Coronary artery (tissue), 2 donors: ENCODE measurements at regions not wholly inside any gene's neighbourhood (a gene's known extent, or its start where the extent isn't known, plus 50 kb on each side); places are given as distances from the start of the nearest gene placed in this dataset.
"Not testable (repeated sequence)": the region's sequence is repeated elsewhere in the genome, so short reads cannot be mapped to it uniquely, and the experiment has no call there.

Experiments used
- DNase-seq: peaks from one replicate; pipeline ENCODE4 v3.0.0-alpha.2; 2017; ENCODE audit warnings: low spot score
- H3K27ac ChIP-seq, 2 donors: fragments of 200-600 bp; sonication (generic); one replicate each; pipeline ENCODE4 v1.5.1; 2016 to 2019
- H3K4me3 ChIP-seq: fragments of 200-600 bp; sonication (generic); 2 replicates; pipeline ENCODE4 v1.5.1; 2016; ENCODE audit warnings: mild to moderate bottlenecking, moderate library complexity
- CTCF ChIP-seq: fragments of 200-600 bp; sonication (generic); IDR thresholded peaks from one replicate; pipeline ENCODE4 v1.5.1; 2019; ENCODE audit warnings: antibody characterized with exemption

- no peak overlapping the region for H3K27ac ChIP-seq
- no peak overlapping the region for H3K4me3 ChIP-seq
- DNase-seq = no peak
- no peak for TF ChIP-seq CTCF
These were observed 389.2 kb upstream of the TENM3 start for GRCh38 chr4:181853881-181854511.

DNA sequence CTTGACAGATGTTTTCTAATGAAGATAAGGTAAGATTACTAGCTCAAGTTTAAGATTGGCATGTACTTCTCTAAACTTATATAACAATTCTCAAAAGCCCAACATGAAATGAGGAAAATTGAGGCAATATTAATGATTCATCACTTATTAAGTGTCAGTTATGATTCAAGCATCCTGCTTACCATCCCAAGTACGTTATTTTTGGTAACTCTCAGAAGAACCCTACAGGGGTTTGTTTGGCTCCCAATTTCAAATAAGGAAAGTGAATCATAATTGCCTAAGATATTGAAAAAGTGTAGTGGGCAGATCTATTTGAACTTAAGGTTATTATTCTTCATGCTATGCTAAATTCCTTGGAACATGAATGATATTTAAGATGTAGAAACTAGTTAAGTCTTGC is 387.9 kb upstream of the TENM3 start:
- no peak overlapping the region for H3K27ac ChIP-seq
- TF ChIP-seq CTCF = no peak
- DNase-seq = no peak

DNA sequence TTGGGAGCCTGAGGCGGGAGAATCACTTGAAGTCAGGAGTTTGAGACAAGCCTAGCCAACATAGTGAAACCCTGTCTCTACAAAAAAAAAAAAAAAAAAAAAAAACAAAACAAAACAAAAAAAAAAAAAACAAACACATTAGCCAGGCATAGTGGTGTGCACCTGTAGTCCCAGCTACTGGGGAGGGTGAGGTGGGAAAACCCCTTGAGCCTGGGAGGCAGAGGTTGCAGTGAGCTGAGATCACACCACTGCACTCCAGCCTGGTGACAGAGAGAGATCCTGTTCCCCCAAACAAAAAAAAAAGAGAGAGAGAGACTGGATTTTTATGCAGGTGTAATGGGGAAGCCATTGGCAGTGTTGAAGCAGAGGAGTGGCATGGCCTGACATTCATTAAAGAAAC is 385.7 kb upstream of the TENM3 start:
- DNase-seq, H3K27ac ChIP-seq, H3K4me3 ChIP-seq: not testable (repeated sequence)

More for the DNA sequence above, 387.9 kb upstream of the TENM3 start:
- H3K4me3 ChIP-seq = no peak overlapping the region

GRCh38 chr4:181858741-181859140 is 384.5 kb upstream of the TENM3 start:
- no peak overlapping the region for H3K27ac ChIP-seq
- DNase-seq = no peak
- H3K4me3 ChIP-seq = no peak overlapping the region
- TF ChIP-seq CTCF = no peak

- Histone ChIP-seq H3K27ac (no peak overlapping the region), H3K4me3 (no peak overlapping the region)
- no peak for TF ChIP-seq CTCF
- no peak for DNase-seq
These were observed 383.8 kb upstream of the TENM3 start for GRCh38 chr4:181859439-181859838.

DNA sequence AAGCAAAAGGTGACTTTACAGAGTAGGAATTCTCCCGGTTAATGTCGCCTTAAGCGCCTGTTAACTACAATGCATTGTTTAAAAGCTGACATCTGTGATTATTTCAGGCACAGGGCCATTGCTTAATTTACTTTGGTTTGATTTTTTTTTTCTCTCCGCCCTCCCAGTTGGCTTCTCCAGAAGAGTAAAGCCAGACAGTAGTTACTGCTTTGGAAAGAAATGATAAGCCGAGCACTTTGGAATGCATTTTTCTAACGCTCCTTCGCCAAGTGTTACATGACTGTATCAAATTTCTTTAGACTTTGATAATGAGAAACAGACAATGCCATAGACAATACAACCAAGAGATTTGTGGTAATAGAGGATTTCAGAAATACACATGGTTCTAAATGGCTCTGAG is 383.0 kb upstream of the TENM3 start:
- Histone ChIP-seq H3K27ac (no peak overlapping the region), H3K4me3 (no peak overlapping the region)
- no peak for DNase-seq
- TF ChIP-seq CTCF = no peak

DNA sequence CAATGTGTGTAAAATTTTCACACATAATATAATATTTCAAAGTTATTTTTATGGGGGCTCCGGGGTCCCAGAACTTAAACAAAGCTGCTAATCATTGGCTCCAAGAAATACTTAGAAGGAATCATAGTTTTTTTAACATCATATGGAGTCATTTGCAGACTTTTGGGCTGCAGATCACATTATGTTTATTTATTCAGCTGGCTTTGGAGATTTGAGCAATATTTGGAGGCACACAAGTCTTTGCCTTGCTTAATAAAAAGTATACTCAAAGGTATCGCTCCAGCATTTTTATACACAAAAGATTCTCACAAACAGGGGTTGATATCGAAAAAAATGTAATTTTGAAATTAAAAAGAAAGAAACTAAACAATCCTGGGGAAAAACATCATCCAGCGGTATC is 382.5 kb upstream of the TENM3 start:
- no peak for TF ChIP-seq CTCF
- Histone ChIP-seq H3K27ac (no peak overlapping the region), H3K4me3 (no peak overlapping the region)
- DNase-seq = no peak

- DNase-seq = no peak
- H3K27ac ChIP-seq = no peak overlapping the region
- no peak for TF ChIP-seq CTCF
- H3K4me3 ChIP-seq = no peak overlapping the region
These were observed 379.3 kb upstream of the TENM3 start for GRCh38 chr4:181863856-181864255.
